ENCODE measurements at regions not wholly inside any gene's neighbourhood (a gene's known extent, or its start where the extent isn't known, plus 50 kb on each side); places are given as distances from the start of the nearest gene placed in this dataset.

GRCh38 chr1:214974002-214974401 lies 108.5 kb upstream of the KCNK2 start:
- DNase-seq: no peak
- Histone ChIP-seq H3K27ac (no peak overlapping the region), H3K36me3 (replicated peaks in 1 of 2; ENCODE audit: insufficient read depth in 1 of 2, low read depth in 2 of 2) (no peaks in the 10 kb centered on the region), H3K9me3 (no peaks in the 10 kb centered on the region), H3K4me3 (no peak overlapping the region), H3K4me1 (no peaks in the 10 kb centered on the region), H3K27me3 (no peaks in the 10 kb centered on the region)
- intact Hi-C loops (cut with DNase I): no loop called here
- TF ChIP-seq, protein P1, sequence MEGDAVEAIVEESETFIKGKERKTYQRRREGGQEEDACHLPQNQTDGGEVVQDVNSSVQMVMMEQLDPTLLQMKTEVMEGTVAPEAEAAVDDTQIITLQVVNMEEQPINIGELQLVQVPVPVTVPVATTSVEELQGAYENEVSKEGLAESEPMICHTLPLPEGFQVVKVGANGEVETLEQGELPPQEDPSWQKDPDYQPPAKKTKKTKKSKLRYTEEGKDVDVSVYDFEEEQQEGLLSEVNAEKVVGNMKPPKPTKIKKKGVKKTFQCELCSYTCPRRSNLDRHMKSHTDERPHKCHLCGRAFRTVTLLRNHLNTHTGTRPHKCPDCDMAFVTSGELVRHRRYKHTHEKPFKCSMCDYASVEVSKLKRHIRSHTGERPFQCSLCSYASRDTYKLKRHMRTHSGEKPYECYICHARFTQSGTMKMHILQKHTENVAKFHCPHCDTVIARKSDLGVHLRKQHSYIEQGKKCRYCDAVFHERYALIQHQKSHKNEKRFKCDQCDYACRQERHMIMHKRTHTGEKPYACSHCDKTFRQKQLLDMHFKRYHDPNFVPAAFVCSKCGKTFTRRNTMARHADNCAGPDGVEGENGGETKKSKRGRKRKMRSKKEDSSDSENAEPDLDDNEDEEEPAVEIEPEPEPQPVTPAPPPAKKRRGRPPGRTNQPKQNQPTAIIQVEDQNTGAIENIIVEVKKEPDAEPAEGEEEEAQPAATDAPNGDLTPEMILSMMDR (IDR thresholded peaks at IDR 0.05): no peak
- no peak for TF ChIP-seq POLR2A (IDR thresholded peaks at IDR 0.05)
- no peak for ATAC-seq
- WGBS, 2 donors: 60 to 64% methylated on average over 2 of the region's 2 CpGs

- DNase-seq (no peak), ATAC-seq (no peak)
- no peaks in the 10 kb centered on the region for H3K4me1 ChIP-seq
- intact Hi-C loops (cut with DNase I): no loop called here
- WGBS, 2 donors: 19 to 28% methylated on average over 5 of the region's 5 CpGs
- no peaks in the 10 kb centered on the region for H3K27me3 ChIP-seq
- no peaks in the 10 kb centered on the region for H3K9me3 ChIP-seq
- no peaks in the 10 kb centered on the region for H3K36me3 ChIP-seq (replicated peaks in 1 of 2; ENCODE audit: insufficient read depth in 1 of 2, low read depth in 2 of 2)
- TF ChIP-seq, protein P1 (IDR thresholded peaks at IDR 0.05): no peak
- no peak for TF ChIP-seq POLR2A (IDR thresholded peaks at IDR 0.05)
- no peak overlapping the region for H3K4me3 ChIP-seq
- H3K27ac ChIP-seq: no peak overlapping the region
These were observed 105.9 kb upstream of the KCNK2 start for GRCh38 chr1:214976665-214977064.

DNA sequence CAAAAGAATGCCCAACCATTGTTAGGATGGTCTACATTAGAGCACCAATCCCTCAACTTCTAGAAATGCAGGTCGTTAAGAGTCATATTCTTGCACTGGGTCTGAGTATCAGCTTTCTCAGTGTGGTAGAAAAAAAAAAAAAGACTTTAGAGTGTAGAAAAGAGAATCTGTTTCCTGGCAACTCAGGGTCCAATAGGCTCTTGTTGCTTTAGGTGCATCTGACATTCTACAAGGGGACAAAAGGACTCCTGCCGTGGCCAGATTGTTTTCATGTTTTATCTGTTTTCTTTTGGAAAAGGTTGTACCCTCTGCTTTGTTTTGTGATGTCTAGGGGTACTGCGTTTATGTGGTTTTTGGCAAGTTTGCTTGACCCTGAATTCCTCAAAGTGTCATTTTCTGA lies 105.4 kb upstream of the KCNK2 start:
- intact Hi-C loops (cut with DNase I): no loop called here
- Histone ChIP-seq H3K27ac (no peak overlapping the region), H3K9me3 (no peaks in the 10 kb centered on the region), H3K4me1 (no peaks in the 10 kb centered on the region), H3K36me3 (replicated peaks in 1 of 2; ENCODE audit: insufficient read depth in 1 of 2, low read depth in 2 of 2) (no peaks in the 10 kb centered on the region), H3K27me3 (no peaks in the 10 kb centered on the region), H3K4me3 (no peak overlapping the region)
- no peak for ATAC-seq
- 11 to 19% methylated on average over 3 of the region's 3 CpGs for whole genome bisulfite sequencing, 2 donors
- DNase-seq: no peak
- TF ChIP-seq, protein P1 (IDR thresholded peaks at IDR 0.05): no peak
- TF ChIP-seq POLR2A (IDR thresholded peaks at IDR 0.05): no peak

DNA sequence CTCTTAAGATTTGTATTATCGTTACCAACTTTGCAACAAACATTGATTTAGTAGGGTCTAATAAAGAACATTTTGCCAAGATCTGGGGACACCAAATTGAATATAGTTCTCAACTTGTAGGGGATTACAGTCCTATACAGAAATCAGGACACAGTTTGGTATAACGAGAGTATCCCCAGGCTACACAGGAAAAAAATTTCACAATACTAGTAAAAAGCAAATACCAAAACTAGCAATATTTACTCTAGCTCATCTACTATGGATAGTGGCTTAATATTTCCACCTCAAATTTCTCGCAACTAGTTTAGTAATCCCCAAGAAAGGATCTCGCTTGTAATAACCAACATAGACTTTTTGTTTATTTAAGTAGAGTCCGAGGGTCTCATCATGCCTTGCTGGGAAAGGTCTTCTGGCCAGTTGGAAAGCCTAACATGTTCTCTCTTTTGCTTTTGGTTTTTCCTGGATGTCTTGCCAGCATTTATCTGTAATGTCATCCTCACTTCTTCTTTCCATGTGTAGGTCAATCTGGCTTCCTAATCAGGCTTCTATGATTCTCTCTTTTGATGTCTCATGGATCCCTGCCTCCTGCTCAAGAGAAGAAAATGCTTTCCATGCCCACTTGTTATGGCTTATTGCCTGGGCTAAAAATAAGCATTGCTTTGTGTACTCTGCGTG lies 104.7 kb upstream of the KCNK2 start:
- intact Hi-C loops (cut with DNase I): no loop called here
- 51% methylated on average over 6 of the region's 6 CpGs for WGBS, 2 donors

More for the DNA sequence above, 104.7 kb upstream of the KCNK2 start:
- TF ChIP-seq, protein P1 (IDR thresholded peaks at IDR 0.05): no peak
- no peak for TF ChIP-seq POLR2A (IDR thresholded peaks at IDR 0.05)
- Histone ChIP-seq H3K27ac (no peak overlapping the region), H3K4me1 (no peaks in the 10 kb centered on the region), H3K27me3 (no peaks in the 10 kb centered on the region), H3K4me3 (no peak overlapping the region), H3K36me3 (replicated peaks in 1 of 2; ENCODE audit: insufficient read depth in 1 of 2, low read depth in 2 of 2) (no peaks in the 10 kb centered on the region), H3K9me3 (no peaks in the 10 kb centered on the region)
- ATAC-seq (no peak), DNase-seq (no peak)
